GM18505 (cell line): ENCODE measurements at regions not wholly inside any gene's neighbourhood (a gene's known extent, or its start where the extent isn't known, plus 50 kb on each side); places are given as distances from the start of the nearest gene placed in this dataset.

Source experiments
- ATAC-seq: cut with Tn5 transposase; IDR thresholded peaks from one replicate; pipeline ENCODE4 v1.9.1; 2021; ENCODE audit not compliant: unreplicated experiment
- POLR2A ChIP-seq: IDR thresholded peaks from 4 replicates; pipeline ENCODE4 v1.6.1; 2011; ENCODE audit warnings: borderline replicate concordance; ENCODE audit not compliant: insufficient read depth, insufficient read length; ENCODE audit errors: extremely low read depth

GRCh38 chr3:162092751-162093150 is 596.1 kb downstream of the OTOL1 start:
- ATAC-seq, result no peak
- no peak for TF ChIP-seq POLR2A

- no peak for ATAC-seq
- no peak for TF ChIP-seq POLR2A
Observed at GRCh38 chr3:162094301-162094700, 597.7 kb downstream of the OTOL1 start.

GRCh38 chr3:162096874-162097273 is 600.3 kb downstream of the OTOL1 start:
- TF ChIP-seq POLR2A, result no peak
- ATAC-seq, result no peak

- TF ChIP-seq POLR2A, result no peak
- no peak for ATAC-seq
Observed at GRCh38 chr3:162103808-162104207, 607.2 kb downstream of the OTOL1 start.

GRCh38 chr3:162111861-162112260 is 615.3 kb downstream of the OTOL1 start:
- ATAC-seq, result no peak
- no peak for TF ChIP-seq POLR2A

- no peak for ATAC-seq
- TF ChIP-seq POLR2A, result no peak
Observed at GRCh38 chr3:162112719-162113118, 616.1 kb downstream of the OTOL1 start.

- no peak for ATAC-seq
Observed at GRCh38 chr3:162117961-162118360, 621.4 kb downstream of the OTOL1 start.

GRCh38 chr3:162119651-162120050 is 623.0 kb downstream of the OTOL1 start:
- no peak for ATAC-seq
- TF ChIP-seq POLR2A, result no peak

More at GRCh38 chr3:162117961-162118360, 621.4 kb downstream of the OTOL1 start:
- no peak for TF ChIP-seq POLR2A

- no peak for TF ChIP-seq POLR2A
- ATAC-seq, result no peak
Observed at GRCh38 chr3:162122405-162122804, 625.8 kb downstream of the OTOL1 start.

- ATAC-seq, result no peak
- TF ChIP-seq POLR2A, result no peak
Observed at GRCh38 chr3:162125790-162126189, 629.2 kb downstream of the OTOL1 start.

- no peak for ATAC-seq
Observed at GRCh38 chr3:162130582-162130981, 634.0 kb downstream of the OTOL1 start.

GRCh38 chr3:162132981-162133380 is 636.4 kb downstream of the OTOL1 start:
- TF ChIP-seq POLR2A, result no peak
- ATAC-seq, result no peak

More at GRCh38 chr3:162130582-162130981, 634.0 kb downstream of the OTOL1 start:
- no peak for TF ChIP-seq POLR2A

- no peak for ATAC-seq
- TF ChIP-seq POLR2A, result no peak
Observed at GRCh38 chr3:162134571-162134970, 638.0 kb downstream of the OTOL1 start.

- ATAC-seq, result no peak
Observed at GRCh38 chr3:162136136-162136535, 639.5 kb downstream of the OTOL1 start.

GRCh38 chr3:162138509-162138908 is 641.9 kb downstream of the OTOL1 start:
- no peak for ATAC-seq
- no peak for TF ChIP-seq POLR2A

More at GRCh38 chr3:162136136-162136535, 639.5 kb downstream of the OTOL1 start:
- TF ChIP-seq POLR2A, result no peak
